Neural cell (in vitro differentiated cells): ENCODE measurements at regions not wholly inside any gene's neighbourhood (a gene's known extent, or its start where the extent isn't known, plus 50 kb on each side); places are given as distances from the start of the nearest gene placed in this dataset.

Experiments used
- EP300 ChIP-seq: fragments of 450-650 bp; conservative IDR thresholded peaks from 2 replicates; pipeline ENCODE4 v1.6.1; 2014; ENCODE audit warnings: antibody characterized with exemption, mild to moderate bottlenecking, moderate library complexity; ENCODE audit not compliant: poor library complexity, severe bottlenecking
- POLR2AphosphoS5 ChIP-seq: IDR thresholded peaks from 2 replicates; pipeline ENCODE4 v1.6.1; 2012
- SMC3 ChIP-seq: fragments of 450-650 bp; conservative IDR thresholded peaks from 2 replicates; pipeline ENCODE4 v1.6.1; 2014; ENCODE audit warnings: antibody characterized with exemption, mild to moderate bottlenecking, moderate library complexity; ENCODE audit not compliant: poor library complexity
- TF ChIP-seq, protein P1 (sequence below): fragments of 450-650 bp; IDR thresholded peaks from 2 replicates; pipeline ENCODE4 v1.5.1; 2014; ENCODE audit warnings: antibody characterized with exemption, mild to moderate bottlenecking, moderate library complexity; ENCODE audit not compliant: poor library complexity, severe bottlenecking
- TF ChIP-seq, protein P2 (sequence below): IDR thresholded peaks from 2 replicates; pipeline ENCODE4 v1.6.1; 2012; ENCODE audit warnings: borderline replicate concordance

DNA sequence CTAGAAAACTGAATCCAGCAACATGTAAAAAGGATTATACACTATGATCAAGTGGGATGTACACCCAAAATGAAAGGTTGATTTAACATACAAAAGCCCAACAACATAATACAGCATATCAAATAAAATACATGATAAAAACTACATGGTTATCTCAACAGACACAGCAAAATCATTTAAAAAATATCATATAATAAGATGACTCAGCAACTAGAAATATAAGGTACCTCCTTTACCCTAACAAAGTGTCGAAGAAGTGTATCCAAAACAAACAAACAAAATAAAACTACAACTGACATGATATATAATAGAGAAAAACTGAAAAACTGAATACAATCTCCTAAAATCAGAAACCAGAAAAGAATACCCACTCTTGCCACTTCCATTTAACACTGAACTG, 969.1 kb downstream of the AMY1C start:
- TF ChIP-seq, protein P1, sequence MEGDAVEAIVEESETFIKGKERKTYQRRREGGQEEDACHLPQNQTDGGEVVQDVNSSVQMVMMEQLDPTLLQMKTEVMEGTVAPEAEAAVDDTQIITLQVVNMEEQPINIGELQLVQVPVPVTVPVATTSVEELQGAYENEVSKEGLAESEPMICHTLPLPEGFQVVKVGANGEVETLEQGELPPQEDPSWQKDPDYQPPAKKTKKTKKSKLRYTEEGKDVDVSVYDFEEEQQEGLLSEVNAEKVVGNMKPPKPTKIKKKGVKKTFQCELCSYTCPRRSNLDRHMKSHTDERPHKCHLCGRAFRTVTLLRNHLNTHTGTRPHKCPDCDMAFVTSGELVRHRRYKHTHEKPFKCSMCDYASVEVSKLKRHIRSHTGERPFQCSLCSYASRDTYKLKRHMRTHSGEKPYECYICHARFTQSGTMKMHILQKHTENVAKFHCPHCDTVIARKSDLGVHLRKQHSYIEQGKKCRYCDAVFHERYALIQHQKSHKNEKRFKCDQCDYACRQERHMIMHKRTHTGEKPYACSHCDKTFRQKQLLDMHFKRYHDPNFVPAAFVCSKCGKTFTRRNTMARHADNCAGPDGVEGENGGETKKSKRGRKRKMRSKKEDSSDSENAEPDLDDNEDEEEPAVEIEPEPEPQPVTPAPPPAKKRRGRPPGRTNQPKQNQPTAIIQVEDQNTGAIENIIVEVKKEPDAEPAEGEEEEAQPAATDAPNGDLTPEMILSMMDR, result no peak
- TF ChIP-seq EP300 (no peak), POLR2AphosphoS5 (no peak), SMC3 (no peak)
- TF ChIP-seq, protein P2, sequence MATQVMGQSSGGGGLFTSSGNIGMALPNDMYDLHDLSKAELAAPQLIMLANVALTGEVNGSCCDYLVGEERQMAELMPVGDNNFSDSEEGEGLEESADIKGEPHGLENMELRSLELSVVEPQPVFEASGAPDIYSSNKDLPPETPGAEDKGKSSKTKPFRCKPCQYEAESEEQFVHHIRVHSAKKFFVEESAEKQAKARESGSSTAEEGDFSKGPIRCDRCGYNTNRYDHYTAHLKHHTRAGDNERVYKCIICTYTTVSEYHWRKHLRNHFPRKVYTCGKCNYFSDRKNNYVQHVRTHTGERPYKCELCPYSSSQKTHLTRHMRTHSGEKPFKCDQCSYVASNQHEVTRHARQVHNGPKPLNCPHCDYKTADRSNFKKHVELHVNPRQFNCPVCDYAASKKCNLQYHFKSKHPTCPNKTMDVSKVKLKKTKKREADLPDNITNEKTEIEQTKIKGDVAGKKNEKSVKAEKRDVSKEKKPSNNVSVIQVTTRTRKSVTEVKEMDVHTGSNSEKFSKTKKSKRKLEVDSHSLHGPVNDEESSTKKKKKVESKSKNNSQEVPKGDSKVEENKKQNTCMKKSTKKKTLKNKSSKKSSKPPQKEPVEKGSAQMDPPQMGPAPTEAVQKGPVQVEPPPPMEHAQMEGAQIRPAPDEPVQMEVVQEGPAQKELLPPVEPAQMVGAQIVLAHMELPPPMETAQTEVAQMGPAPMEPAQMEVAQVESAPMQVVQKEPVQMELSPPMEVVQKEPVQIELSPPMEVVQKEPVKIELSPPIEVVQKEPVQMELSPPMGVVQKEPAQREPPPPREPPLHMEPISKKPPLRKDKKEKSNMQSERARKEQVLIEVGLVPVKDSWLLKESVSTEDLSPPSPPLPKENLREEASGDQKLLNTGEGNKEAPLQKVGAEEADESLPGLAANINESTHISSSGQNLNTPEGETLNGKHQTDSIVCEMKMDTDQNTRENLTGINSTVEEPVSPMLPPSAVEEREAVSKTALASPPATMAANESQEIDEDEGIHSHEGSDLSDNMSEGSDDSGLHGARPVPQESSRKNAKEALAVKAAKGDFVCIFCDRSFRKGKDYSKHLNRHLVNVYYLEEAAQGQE, result no peak
